GM19238 (cell line): ENCODE measurements at regions not wholly inside any gene's neighbourhood (a gene's known extent, or its start where the extent isn't known, plus 50 kb on each side); places are given as distances from the start of the nearest gene placed in this dataset.

Experiments
- DNase-seq: peaks from one replicate; pipeline ENCODE4 v3.0.0; 2011; ENCODE audit warnings: low spot score; ENCODE audit not compliant: insufficient read length

- DNase-seq = no peak
These were observed 284.9 kb downstream of the TLE3 start for GRCh38 chr15:69812861-69813261.

DNA sequence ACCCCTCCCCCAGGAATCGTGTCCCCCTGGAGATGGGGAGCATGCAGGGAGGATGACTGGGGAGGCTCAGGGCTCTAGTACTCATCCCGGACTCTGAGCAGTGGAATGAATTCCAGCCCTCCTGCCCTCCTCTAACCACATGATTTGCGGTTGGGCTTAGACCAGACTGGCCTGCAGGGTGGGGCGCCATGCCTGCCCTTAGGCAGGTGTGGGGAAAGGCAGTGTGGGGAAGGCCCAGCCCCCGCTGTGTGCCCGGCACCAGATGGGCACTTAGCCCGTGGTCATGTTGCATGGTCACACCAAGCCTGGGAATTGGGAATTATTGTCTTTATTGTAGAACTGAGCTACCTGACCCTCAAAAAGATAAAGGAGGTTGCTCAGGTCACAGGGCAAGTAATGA lies 283.8 kb downstream of the TLE3 start:
- DNase-seq = no peak

DNA sequence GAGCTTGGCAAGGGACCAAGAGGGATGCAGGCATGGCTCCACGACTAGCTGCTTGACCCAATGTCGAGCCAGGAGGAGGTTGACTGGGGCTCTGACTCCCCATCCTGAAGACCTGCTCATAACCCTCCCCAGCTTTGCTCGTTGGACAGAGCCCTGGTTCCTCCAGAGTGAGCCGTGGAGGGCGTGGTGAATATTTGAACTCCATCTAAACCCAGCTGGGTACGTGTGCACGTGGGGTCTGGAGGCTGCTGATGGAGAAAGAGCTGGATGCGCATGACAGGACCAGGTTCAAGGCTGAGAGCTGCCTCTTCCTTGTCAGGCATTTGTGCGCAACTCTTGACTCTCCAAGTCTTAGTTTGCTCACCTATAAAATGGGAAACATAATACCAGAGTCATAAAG lies 282.8 kb downstream of the TLE3 start:
- no peak for DNase-seq

DNA sequence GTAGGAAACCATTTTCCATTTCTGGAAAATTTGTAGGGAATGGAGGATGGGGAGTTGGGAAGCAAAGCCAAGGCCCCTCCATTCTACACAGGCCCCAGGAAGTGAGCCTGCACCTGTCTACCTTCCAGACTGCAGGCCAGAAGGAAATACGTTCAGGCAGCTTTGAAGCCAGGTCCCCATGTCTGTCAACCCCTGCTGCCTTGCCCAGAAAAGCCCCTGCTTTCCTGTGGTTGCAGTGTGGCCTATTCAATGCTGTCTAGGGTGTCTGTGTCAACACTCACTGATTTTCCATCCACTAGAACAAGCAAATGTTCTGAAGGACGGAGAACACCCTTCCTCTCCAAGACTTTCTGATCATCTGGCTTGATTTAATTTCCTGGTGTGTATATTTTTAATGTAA lies 281.9 kb downstream of the TLE3 start:
- no peak for DNase-seq

DNA sequence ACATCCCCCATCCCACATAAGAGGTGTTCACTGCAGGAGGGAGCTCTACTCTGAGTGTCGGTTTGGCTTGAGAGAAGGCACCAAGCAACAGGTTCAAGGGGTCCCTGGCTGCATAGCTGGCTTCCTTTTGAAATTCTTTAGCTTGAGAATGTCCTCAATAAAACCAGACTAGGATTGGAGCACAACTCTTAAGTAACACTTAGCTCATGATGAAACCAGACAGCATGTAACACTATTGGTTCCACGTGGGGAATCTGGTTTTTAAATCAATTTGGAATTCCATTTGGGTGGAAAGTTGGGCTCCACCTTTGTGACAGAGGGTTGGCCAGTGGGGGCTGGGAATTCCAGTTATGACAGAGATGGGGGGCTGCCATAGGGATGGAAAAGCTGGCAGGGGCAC lies 281.2 kb downstream of the TLE3 start:
- DNase-seq = no peak

- no peak for DNase-seq
These were observed 279.2 kb downstream of the TLE3 start for GRCh38 chr15:69818529-69818928.

- DNase-seq = no peak
These were observed 278.3 kb downstream of the TLE3 start for GRCh38 chr15:69819371-69819770.

DNA sequence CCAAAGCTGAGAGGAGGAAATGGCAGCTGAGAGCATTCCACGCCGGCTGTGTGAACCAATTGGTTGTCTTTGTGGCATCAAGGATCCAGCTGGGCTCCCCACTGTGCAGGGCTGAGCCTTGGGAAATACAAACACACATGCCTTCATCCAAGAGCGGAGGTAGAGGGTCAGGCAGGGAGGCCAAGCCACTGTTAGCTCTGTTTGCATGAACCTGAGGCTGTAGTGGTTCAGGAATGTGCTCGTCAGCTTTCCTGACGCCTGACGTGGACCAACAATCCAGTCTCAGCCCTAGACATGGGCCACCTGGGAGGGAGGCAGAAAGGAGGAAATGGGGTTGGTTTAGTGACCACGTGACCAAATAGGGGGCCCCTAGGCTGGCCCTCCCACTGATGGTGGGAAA lies 276.9 kb downstream of the TLE3 start:
- DNase-seq = no peak

DNA sequence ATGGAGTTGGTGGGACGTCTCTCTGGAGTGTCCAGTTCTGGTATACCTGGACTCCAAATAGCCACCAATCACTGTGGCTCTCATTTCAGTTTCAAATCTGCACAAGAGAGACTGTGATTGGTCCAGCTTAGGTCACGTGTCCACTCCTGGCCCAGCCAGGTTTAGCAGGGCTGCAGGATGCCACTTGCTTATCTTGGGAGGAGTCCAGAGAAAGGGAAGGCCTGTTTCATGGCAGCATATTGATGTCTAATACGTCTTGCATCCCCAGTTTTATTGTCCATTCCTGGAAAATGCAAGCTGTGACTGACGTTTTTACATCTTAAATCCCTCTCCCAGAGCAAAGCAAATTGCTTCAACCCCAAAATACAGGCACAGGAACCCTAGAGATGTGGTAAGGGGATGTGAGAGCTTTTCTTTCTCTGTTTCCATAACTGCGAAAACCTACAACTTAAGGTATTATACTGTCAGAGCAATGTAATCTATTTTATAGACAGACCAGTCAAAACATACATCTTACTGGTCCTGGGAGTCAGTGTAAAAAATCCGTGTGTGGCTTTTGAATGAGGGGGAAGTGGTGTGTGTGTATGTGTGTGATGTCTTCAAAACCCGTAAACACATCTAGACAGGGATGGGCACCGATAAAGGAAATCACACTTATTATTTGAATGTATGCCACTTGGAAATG lies 274.4 kb downstream of the TLE3 start:
- DNase-seq = no peak

- no peak for DNase-seq
These were observed 273.4 kb downstream of the TLE3 start for GRCh38 chr15:69824075-69824876.

GRCh38 chr15:69824877-69825406 lies 272.8 kb downstream of the TLE3 start:
- no peak for DNase-seq

GRCh38 chr15:69825941-69826818 lies 271.5 kb downstream of the TLE3 start:
- DNase-seq = no peak

DNA sequence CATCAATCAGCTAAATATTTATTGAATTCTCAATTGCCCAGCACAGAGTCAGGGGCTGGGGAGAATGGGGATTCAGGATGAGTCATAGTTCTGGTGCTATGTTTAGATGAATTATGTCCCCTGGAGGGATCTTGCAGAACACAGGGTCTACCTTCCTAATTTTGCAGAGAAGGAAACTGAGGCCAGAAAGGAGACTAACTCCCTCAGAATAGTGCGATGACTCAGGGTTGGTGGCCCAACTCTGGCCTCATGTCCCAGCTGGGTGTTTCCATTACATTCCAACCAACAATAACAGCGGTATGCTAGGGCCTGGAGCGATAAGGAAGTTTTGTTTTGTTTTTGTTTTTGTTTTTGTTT lies 270.9 kb downstream of the TLE3 start:
- DNase-seq = no peak

- no peak for DNase-seq
These were observed 270.0 kb downstream of the TLE3 start for GRCh38 chr15:69827751-69828150.

DNA sequence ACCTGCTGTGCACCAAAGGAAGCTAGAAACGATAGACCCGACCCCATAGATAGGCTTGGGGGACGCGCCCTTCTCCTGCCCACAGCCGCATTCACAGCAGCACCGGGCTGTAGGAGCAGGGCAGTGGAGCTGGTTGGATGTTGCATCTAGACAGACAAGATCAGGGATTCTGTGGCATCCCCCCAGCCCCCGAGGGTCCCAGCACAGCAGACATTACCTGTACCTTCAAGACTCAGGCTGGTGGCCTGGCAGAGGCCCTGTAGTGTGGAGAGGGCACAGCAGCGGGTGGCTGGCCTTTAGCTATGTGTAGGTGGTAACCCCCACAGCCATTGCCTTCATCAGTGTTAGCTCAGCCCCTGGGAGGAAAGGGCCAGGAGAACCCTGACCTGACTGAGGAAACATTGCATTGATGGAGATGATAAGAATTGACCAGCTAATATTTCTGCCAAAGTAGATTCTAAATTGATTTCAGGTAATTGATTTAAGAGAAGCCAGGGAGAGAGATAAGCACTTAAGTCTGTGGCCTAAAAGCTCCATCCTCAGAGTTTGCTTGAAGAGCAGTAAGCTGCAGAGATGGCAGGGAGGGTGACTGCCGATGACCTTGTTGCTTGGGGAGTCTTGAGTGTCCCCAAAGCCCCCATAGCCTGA lies 269.4 kb downstream of the TLE3 start:
- no peak for DNase-seq

DNA sequence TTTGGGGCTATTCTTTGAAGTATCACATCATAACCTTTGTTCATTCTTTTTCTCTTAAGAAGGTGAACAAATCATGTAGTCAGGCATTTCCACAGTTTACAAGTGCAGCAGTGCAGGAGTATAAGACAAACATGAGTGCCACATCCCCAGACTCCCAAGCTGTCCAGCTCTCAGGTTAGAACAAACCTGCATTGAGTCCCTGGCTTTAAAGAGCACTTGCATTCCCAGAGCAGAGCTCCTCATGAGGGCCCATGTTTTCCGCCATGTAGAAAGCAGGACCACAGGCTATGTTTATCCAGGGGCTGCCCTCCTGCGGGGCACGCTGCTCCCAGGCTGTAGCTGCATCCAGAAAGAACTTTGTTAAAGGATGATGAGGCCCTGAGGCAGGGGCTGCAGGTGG lies 267.7 kb downstream of the TLE3 start:
- no peak for DNase-seq

DNA sequence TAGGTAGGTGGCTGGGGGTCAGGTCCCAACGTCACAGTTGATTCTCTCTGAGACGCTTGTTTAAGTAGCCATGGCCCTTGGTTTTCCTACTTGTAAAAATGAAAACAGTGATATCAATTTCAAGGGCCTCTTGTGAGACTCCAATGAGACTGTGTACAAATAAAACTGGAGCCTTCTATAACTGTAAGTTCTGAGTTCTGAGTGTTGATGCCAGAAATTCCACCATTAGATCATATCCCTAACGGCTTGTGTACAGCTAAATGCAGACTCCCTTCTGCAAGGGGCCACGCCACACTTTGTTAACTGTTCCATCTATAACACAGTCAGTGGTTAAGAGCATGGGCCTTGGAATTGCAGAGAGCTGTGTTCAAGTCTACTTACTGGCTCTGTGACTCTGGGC lies 267.3 kb downstream of the TLE3 start:
- no peak for DNase-seq

- no peak for DNase-seq
These were observed 266.8 kb downstream of the TLE3 start for GRCh38 chr15:69830876-69831275.

GRCh38 chr15:69834267-69834666 lies 263.4 kb downstream of the TLE3 start:
- DNase-seq = no peak

DNA sequence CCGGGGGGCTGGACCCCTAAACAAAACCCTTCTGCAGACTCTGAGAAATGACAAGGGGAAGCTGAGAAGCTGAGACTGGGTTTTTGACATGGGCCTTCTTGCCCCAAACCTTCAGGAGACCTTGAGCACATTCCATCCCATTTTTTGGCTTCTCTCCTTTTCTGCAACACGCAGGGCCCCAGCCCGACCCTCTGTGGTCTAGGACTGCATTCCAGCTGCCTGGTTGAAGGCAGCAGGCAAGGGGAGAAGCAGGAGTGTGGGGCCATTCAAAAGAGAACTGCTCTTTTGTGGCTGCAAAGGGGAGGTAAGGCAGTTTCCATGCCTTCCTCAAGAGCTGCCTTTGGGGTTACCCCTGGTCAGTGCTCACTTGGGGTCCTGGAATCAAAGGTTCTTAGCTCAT lies 263.0 kb downstream of the TLE3 start:
- no peak for DNase-seq

DNA sequence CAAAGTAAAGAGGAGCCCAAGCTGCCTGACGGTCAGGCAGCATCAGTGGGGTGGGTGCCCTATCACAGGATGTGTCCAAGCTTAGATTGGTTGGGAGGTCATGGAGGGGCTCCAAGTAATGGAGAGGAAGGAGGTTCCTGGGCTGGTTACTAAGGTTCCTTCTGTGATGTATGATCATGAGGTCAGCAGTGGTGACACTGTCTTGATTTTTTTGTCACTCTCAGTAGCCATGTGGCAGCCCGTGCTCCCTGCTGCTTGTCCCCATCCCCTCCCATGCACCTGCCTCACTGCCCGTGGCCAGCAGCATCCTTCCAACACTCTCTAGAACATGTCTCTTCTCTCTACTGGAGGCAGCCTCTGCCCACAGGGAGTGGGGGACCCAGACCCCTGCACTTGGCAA lies 261.7 kb downstream of the TLE3 start:
- DNase-seq = no peak
